H9 (cell line): ENCODE measurements at regions not wholly inside any gene's neighbourhood (a gene's known extent, or its start where the extent isn't known, plus 50 kb on each side); places are given as distances from the start of the nearest gene placed in this dataset.

ENCODE experiments used
- DNase-seq: peaks from one replicate; pipeline ENCODE4 v3.0.0-alpha.2; 2017
- H2AFZ ChIP-seq: one replicate; pipeline ENCODE4 v1.6.1; 2013; ENCODE audit warnings: mild to moderate bottlenecking, low read length, control low read depth, moderate library complexity
- H2AK5ac ChIP-seq: 2 replicates; pipeline ENCODE4 v1.6.1; 2013; ENCODE audit warnings: low read length, control low read depth, mixed read lengths; ENCODE audit not compliant: insufficient read length
- H2BK120ac ChIP-seq: one replicate; pipeline ENCODE4 v1.6.1; 2013; ENCODE audit warnings: low read depth, mild to moderate bottlenecking, low read length, control low read depth, inconsistent platforms; ENCODE audit not compliant: poor library complexity, severe bottlenecking
- H2BK12ac ChIP-seq: 2 replicates; pipeline ENCODE4 v1.6.1; 2013; ENCODE audit warnings: low read length, control low read depth, mixed read lengths, low read depth; ENCODE audit not compliant: insufficient read length
- H2BK15ac ChIP-seq: 2 replicates; pipeline ENCODE4 v1.6.1; 2013; ENCODE audit warnings: low read depth, low read length, control low read depth
- H2BK20ac ChIP-seq: one replicate; pipeline ENCODE4 v1.6.1; 2013; ENCODE audit warnings: low read depth, mild to moderate bottlenecking, low read length, control low read depth, inconsistent platforms; ENCODE audit not compliant: poor library complexity, severe bottlenecking
- H2BK5ac ChIP-seq: 2 replicates; pipeline ENCODE4 v1.6.1; 2013; ENCODE audit warnings: low read length, control low read depth, mixed read lengths; ENCODE audit not compliant: insufficient read length
- H3K14ac ChIP-seq: 2 replicates; pipeline ENCODE4 v1.6.1; 2013; ENCODE audit warnings: low read length, control low read depth; ENCODE audit not compliant: insufficient read depth
- H3K18ac ChIP-seq: 2 replicates; pipeline ENCODE4 v1.6.1; 2013; ENCODE audit warnings: low read depth, mild to moderate bottlenecking, mixed read lengths, low read length, control low read depth; ENCODE audit not compliant: insufficient read length
- H3K23ac ChIP-seq: 2 replicates; pipeline ENCODE4 v1.6.1; 2013; ENCODE audit warnings: low read length, control low read depth, mixed read lengths, low read depth; ENCODE audit not compliant: insufficient read length
- H3K23me2 ChIP-seq: 2 replicates; pipeline ENCODE4 v1.6.1; 2013; ENCODE audit warnings: low read depth, mild to moderate bottlenecking, mixed read lengths, low read length, control low read depth; ENCODE audit not compliant: insufficient read length, poor library complexity, severe bottlenecking
- H3K27ac ChIP-seq: 2 replicates; pipeline ENCODE4 v1.5.1; 2013; ENCODE audit warnings: low read length, control low read depth, mixed read lengths, low read depth; ENCODE audit not compliant: insufficient read length
- H3K27me3 ChIP-seq: 2 replicates; pipeline ENCODE4 v1.6.1; 2013; ENCODE audit warnings: low read length, control low read depth, inconsistent platforms; ENCODE audit not compliant: insufficient read depth
- H3K4ac ChIP-seq: 2 replicates; pipeline ENCODE4 v1.6.1; 2013; ENCODE audit warnings: low read depth, mild to moderate bottlenecking, control low read depth, inconsistent platforms, low read length, moderate library complexity
- H3K4me1 ChIP-seq: 2 replicates; pipeline ENCODE4 v1.6.1; 2013; ENCODE audit warnings: low read length, control low read depth, inconsistent platforms; ENCODE audit not compliant: insufficient read depth
- H3K4me2 ChIP-seq: 2 replicates; pipeline ENCODE4 v1.6.1; 2013; ENCODE audit warnings: low read length, control low read depth, mixed read lengths; ENCODE audit not compliant: insufficient read length, insufficient read depth
- H3K56ac ChIP-seq: 2 replicates; pipeline ENCODE4 v1.6.1; 2013; ENCODE audit warnings: low read depth, mild to moderate bottlenecking, mixed read lengths, low read length, control low read depth; ENCODE audit not compliant: insufficient read length
- H3K79me1 ChIP-seq: 2 replicates; pipeline ENCODE4 v1.6.1; 2013; ENCODE audit warnings: low read depth, mild to moderate bottlenecking, moderate library complexity, low read length, control low read depth, inconsistent platforms; ENCODE audit not compliant: insufficient read depth, poor library complexity, severe bottlenecking
- H3K79me2 ChIP-seq: 2 replicates; pipeline ENCODE4 v1.6.1; 2013; ENCODE audit warnings: low read length, control low read depth, inconsistent platforms; ENCODE audit not compliant: insufficient read depth
- H3K9ac ChIP-seq: 2 replicates; pipeline ENCODE4 v1.6.1; 2013; ENCODE audit warnings: low read length, control low read depth, mixed read lengths; ENCODE audit not compliant: insufficient read length; ENCODE audit errors: extremely low read depth
- H3K9me3 ChIP-seq: one replicate; pipeline ENCODE4 v1.6.1; 2013; ENCODE audit warnings: low read depth, low read length, inconsistent platforms; ENCODE audit not compliant: control insufficient read depth
- H3T11ph ChIP-seq: one replicate; pipeline ENCODE4 v1.6.1; 2013; ENCODE audit warnings: mild to moderate bottlenecking, low read length, control low read depth, inconsistent platforms
- H4K20me1 ChIP-seq: one replicate; pipeline ENCODE4 v1.6.1; 2013; ENCODE audit not compliant: control insufficient read depth, insufficient read length, insufficient read depth
- H4K5ac ChIP-seq: 2 replicates; pipeline ENCODE4 v1.6.1; 2013; ENCODE audit warnings: low read depth, mild to moderate bottlenecking, mixed read lengths, low read length, control low read depth; ENCODE audit not compliant: insufficient read length
- H4K8ac ChIP-seq: replicated peaks from 2 replicates; pipeline ENCODE4 v1.6.1; 2013; ENCODE audit warnings: low read length, control low read depth, mixed read lengths, low read depth; ENCODE audit not compliant: insufficient read length
- H4K91ac ChIP-seq: 2 replicates; pipeline ENCODE4 v1.6.1; 2013; ENCODE audit warnings: low read depth, mild to moderate bottlenecking, moderate library complexity, mixed read lengths, low read length, control low read depth; ENCODE audit not compliant: insufficient read length
- H3K27ac Mint-ChIP-seq, 3 experiments: 2 replicates in 2 of 3; 3 replicates in 1 of 3; pipeline ENCODE4 v1.8.0; 2020 to 2021; ENCODE audit warnings: mixed read lengths in 3 of 3, mild to moderate bottlenecking in 1 of 3, moderate library complexity in 1 of 3
- H3K27me3 Mint-ChIP-seq: 2 replicates; pipeline ENCODE4 v1.8.0; 2021; ENCODE audit warnings: low read depth, mild to moderate bottlenecking, moderate library complexity, mixed read lengths
- H3K36me3 Mint-ChIP-seq, 3 experiments: 2 replicates in 2 of 3; 3 replicates in 1 of 3; pipeline ENCODE4 v1.8.0; 2020 to 2021; ENCODE audit warnings: low read depth in 3 of 3, mixed read lengths in 3 of 3; ENCODE audit not compliant: insufficient read depth in 1 of 3
- H3K4me1 Mint-ChIP-seq, 2 experiments: 2 replicates each; pipeline ENCODE4 v1.8.0; 2020; ENCODE audit warnings: mixed read lengths in 2 of 2
- H3K4me3 Mint-ChIP-seq, 2 experiments: 2 replicates in 1 of 2; 3 replicates in 1 of 2; pipeline ENCODE4 v1.8.0; 2020 to 2021; ENCODE audit warnings: mild to moderate bottlenecking in 2 of 2, mixed read lengths in 2 of 2, moderate library complexity in 1 of 2
- H3K9me3 Mint-ChIP-seq, 2 experiments: 2 replicates in 1 of 2; 3 replicates in 1 of 2; pipeline ENCODE4 v1.8.0; 2020; ENCODE audit warnings: mild to moderate bottlenecking in 2 of 2, mixed read lengths in 2 of 2, moderate library complexity in 1 of 2
- WGBS: extraction: QIAGEN DNeasy Blood & Tissue Kit; methylation state at CpG from one replicate; pipeline ENCODE4 v1.1.7; 2013; ENCODE audit warnings: missing lambda C conversion rate, low lambda C conversion rate, mixed read lengths; ENCODE audit not compliant: insufficient read length; ENCODE audit errors: extremely low coverage; 5-methylcytosine and 5-hydroxymethylcytosine counted together
- TF ChIP-seq, protein P1 (sequence below): fragments of 200-600 bp; sonication (generic); conservative IDR thresholded peaks from 3 replicates; pipeline ENCODE4 v1.8.0; 2021; ENCODE audit warnings: antibody characterized with exemption, mild to moderate bottlenecking

DNA sequence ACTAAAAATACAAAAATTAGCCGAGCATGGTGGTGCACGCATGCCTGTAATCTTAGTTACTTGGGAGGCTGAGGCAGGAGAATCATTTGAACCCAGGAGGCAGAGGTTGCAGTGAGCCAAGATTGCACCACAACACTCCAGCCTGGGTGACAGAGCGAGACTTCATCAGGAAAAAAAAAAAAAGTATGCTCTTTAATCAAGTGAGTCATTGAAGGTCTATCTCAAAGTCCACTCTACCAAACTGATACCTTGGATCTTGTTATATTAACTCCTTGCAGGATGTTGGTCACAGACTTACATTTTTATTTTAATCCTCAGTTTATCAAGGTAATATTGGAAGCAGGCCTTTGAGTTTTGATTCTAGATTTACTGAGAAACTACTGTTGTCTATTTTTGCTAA is 348.7 kb downstream of the COL12A1 start:
- Histone ChIP-seq H4K20me1 (no peaks in the 10 kb centered on the region), H2BK15ac (no peak overlapping the region)
- TF ChIP-seq, protein P1, sequence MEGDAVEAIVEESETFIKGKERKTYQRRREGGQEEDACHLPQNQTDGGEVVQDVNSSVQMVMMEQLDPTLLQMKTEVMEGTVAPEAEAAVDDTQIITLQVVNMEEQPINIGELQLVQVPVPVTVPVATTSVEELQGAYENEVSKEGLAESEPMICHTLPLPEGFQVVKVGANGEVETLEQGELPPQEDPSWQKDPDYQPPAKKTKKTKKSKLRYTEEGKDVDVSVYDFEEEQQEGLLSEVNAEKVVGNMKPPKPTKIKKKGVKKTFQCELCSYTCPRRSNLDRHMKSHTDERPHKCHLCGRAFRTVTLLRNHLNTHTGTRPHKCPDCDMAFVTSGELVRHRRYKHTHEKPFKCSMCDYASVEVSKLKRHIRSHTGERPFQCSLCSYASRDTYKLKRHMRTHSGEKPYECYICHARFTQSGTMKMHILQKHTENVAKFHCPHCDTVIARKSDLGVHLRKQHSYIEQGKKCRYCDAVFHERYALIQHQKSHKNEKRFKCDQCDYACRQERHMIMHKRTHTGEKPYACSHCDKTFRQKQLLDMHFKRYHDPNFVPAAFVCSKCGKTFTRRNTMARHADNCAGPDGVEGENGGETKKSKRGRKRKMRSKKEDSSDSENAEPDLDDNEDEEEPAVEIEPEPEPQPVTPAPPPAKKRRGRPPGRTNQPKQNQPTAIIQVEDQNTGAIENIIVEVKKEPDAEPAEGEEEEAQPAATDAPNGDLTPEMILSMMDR, result no peak

More for the DNA sequence above, 348.7 kb downstream of the COL12A1 start:
- no peak overlapping the region for H3K9ac ChIP-seq
- no peak overlapping the region for H3K14ac ChIP-seq
- no peak overlapping the region for H3K18ac ChIP-seq
- H3K4ac ChIP-seq, result no peak overlapping the region
- no peak overlapping the region for H2AK5ac ChIP-seq
- H2BK12ac ChIP-seq, result no peak overlapping the region
- Mint-ChIP-seq H3K4me3 (no peak overlapping the region), H3K36me3 (no peaks in the 10 kb centered on the region), H3K27me3 (no peaks in the 10 kb centered on the region), H3K9me3 (no peaks in the 10 kb centered on the region), H3K27ac (no peak overlapping the region), H3K4me1 (no peaks in the 10 kb centered on the region)
- no peak overlapping the region for H2BK120ac ChIP-seq
- no peaks in the 10 kb centered on the region for H3K79me1 ChIP-seq
- no peaks in the 10 kb centered on the region for H3K27me3 ChIP-seq
- no peak overlapping the region for H2BK20ac ChIP-seq
- no peak overlapping the region for H3T11ph ChIP-seq
- H3K4me2 ChIP-seq, result no peak overlapping the region
- H4K8ac ChIP-seq, result no peak overlapping the region
- no peak overlapping the region for H3K56ac ChIP-seq
- no peak overlapping the region for H2AFZ ChIP-seq
- H3K9me3 ChIP-seq, result no peaks in the 10 kb centered on the region
- no peak overlapping the region for H4K91ac ChIP-seq
- H3K27ac ChIP-seq, result no peak overlapping the region
- no peak for DNase-seq
- H3K23me2 ChIP-seq, result no peaks in the 10 kb centered on the region
- H4K5ac ChIP-seq, result no peak overlapping the region
- no peaks in the 10 kb centered on the region for H3K4me1 ChIP-seq
- H3K79me2 ChIP-seq, result no peaks in the 10 kb centered on the region
- no CpG with 5 or more reads among the region's 3 CpGs for WGBS
- no peak overlapping the region for H3K23ac ChIP-seq
- H2BK5ac ChIP-seq, result no peak overlapping the region
